ENCODE measurements at regions not wholly inside any gene's neighbourhood (a gene's known extent, or its start where the extent isn't known, plus 50 kb on each side); places are given as distances from the start of the nearest gene placed in this dataset.

DNA sequence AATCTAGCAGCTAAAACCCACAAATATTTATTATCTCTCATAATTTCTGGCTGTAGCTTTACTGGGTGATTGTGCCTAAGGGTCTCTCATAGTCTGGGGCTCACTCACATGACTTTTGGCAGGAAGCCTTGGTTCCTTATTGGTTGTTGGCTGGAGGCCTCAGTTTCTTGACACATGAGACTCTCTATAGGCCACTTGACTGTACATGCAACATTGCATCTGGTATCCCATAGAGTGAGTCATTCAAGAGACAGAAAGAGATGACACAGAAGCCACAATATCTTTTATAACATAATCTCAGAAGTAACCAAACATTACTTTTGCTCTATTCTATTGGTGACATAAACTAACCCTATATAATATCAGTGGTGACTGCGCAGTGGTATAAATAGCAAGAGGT is 128.5 kb upstream of the HNRNPU start:
- Mint-ChIP-seq H3K36me3 (peaks cover 12% of the 10 kb centered on the region), H3K4me3 (no peak overlapping the region), H3K9me3 (peaks cover 10% of the 10 kb centered on the region), H3K4me1 (no peaks in the 10 kb centered on the region), H3K27me3 (ENCODE audit: insufficient read depth, low read depth) (peaks cover 2% of the 10 kb centered on the region), H3K27ac (no peak overlapping the region)
- no peak for TF ChIP-seq EZH2 (IDR thresholded peaks at IDR 0.05)
- TF ChIP-seq, protein P1, sequence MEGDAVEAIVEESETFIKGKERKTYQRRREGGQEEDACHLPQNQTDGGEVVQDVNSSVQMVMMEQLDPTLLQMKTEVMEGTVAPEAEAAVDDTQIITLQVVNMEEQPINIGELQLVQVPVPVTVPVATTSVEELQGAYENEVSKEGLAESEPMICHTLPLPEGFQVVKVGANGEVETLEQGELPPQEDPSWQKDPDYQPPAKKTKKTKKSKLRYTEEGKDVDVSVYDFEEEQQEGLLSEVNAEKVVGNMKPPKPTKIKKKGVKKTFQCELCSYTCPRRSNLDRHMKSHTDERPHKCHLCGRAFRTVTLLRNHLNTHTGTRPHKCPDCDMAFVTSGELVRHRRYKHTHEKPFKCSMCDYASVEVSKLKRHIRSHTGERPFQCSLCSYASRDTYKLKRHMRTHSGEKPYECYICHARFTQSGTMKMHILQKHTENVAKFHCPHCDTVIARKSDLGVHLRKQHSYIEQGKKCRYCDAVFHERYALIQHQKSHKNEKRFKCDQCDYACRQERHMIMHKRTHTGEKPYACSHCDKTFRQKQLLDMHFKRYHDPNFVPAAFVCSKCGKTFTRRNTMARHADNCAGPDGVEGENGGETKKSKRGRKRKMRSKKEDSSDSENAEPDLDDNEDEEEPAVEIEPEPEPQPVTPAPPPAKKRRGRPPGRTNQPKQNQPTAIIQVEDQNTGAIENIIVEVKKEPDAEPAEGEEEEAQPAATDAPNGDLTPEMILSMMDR (IDR thresholded peaks at IDR 0.05) = no peak
- no peak for TF ChIP-seq EZH2phosphoT487 (IDR thresholded peaks at IDR 0.05)
- Histone ChIP-seq H3K4me1 (no peaks in the 10 kb centered on the region), H3K27ac (no peak overlapping the region), H3K9ac (no peak overlapping the region), H3K36me3 (no peaks in the 10 kb centered on the region), H3K79me2 (ENCODE audit: low read depth) (no peaks in the 10 kb centered on the region), H2AFZ (replicated peaks) (no peak overlapping the region), H3F3A (ENCODE audit: low read depth) (no peaks in the 10 kb centered on the region), H4K20me1 (ENCODE audit: low read depth) (no peaks in the 10 kb centered on the region), H3K4me3 (no peak overlapping the region), H3K27me3 (no peaks in the 10 kb centered on the region), H3K4me2 (no peak overlapping the region), H3K9me3 (ENCODE audit: low read depth) (no peaks in the 10 kb centered on the region)
- no peak for DNase-seq (ENCODE audit: low spot score)

DNA sequence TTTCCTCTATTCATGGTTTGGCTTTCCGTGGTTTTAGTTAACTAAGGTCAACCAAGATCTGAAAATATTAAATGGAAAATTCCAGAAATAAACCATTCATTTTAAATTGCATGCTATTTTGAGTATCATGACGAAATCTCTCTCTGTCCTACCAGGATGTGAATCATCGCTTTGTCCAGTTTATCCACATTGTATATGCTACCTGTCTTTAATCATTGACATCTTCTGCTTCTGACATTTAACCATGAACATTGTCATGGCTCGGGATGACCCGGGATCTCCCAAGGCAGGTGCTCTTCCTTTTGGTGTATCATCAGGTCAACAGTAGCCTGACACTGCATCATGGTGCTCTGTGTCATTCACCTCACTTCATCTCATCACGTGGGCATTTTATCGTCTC is 125.5 kb upstream of the HNRNPU start:
- no peaks in the 10 kb centered on the region for H3K4me1 Mint-ChIP-seq
- H3K4me3 ChIP-seq = no peak overlapping the region
- no peaks in the 10 kb centered on the region for H3K36me3 ChIP-seq
- H3K27me3 Mint-ChIP-seq (ENCODE audit: insufficient read depth, low read depth) = peaks cover 2% of the 10 kb centered on the region
- no peak overlapping the region for H2AFZ ChIP-seq (replicated peaks)
- H3K4me3 Mint-ChIP-seq = no peak overlapping the region
- H3K4me2 ChIP-seq = no peak overlapping the region
- no peaks in the 10 kb centered on the region for H3K79me2 ChIP-seq (ENCODE audit: low read depth)
- no peaks in the 10 kb centered on the region for H3K27me3 ChIP-seq
- H4K20me1 ChIP-seq (ENCODE audit: low read depth) = no peaks in the 10 kb centered on the region
- no peak overlapping the region for H3K27ac Mint-ChIP-seq
- TF ChIP-seq EZH2 (IDR thresholded peaks at IDR 0.05) (no peak), EZH2phosphoT487 (IDR thresholded peaks at IDR 0.05) (no peak)
- TF ChIP-seq, protein P1 (IDR thresholded peaks at IDR 0.05) = no peak
- H3K9me3 Mint-ChIP-seq = peaks cover 5% of the 10 kb centered on the region
- no peaks in the 10 kb centered on the region for H3F3A ChIP-seq (ENCODE audit: low read depth)
- no peaks in the 10 kb centered on the region for H3K9me3 ChIP-seq (ENCODE audit: low read depth)
- H3K4me1 ChIP-seq = no peaks in the 10 kb centered on the region
- peaks cover 11% of the 10 kb centered on the region for H3K36me3 Mint-ChIP-seq
- DNase-seq (ENCODE audit: low spot score) = no peak
- H3K27ac ChIP-seq = no peak overlapping the region
- no peak overlapping the region for H3K9ac ChIP-seq

DNA sequence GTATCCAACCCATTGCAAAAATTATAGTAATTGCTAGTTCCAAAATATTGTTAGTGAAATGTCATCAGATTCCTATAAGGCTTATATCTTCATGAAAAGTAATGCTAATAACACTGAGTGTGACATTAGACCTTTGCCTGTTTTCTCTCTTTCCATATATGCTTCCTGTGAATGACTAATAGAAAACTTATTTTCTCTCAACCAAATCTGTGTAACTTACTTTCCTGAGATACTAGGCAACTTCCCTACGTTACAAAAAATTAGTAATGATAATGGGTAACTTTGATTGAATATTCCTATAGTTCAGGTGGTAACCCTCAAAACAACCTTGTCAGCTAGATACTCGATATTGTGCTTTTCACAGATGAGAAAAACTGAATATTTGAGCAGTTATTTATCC is 124.2 kb upstream of the HNRNPU start:
- Mint-ChIP-seq H3K27me3 (ENCODE audit: insufficient read depth, low read depth) (peaks cover 2% of the 10 kb centered on the region), H3K27ac (no peak overlapping the region)

More for the DNA sequence above, 124.2 kb upstream of the HNRNPU start:
- no peaks in the 10 kb centered on the region for H3K27me3 ChIP-seq
- H4K20me1 ChIP-seq (ENCODE audit: low read depth) = no peaks in the 10 kb centered on the region
- no peaks in the 10 kb centered on the region for H3K9me3 ChIP-seq (ENCODE audit: low read depth)
- H3K9ac ChIP-seq = no peak overlapping the region
- no peak overlapping the region for H2AFZ ChIP-seq (replicated peaks)
- no peaks in the 10 kb centered on the region for H3K36me3 ChIP-seq
- H3F3A ChIP-seq (ENCODE audit: low read depth) = no peaks in the 10 kb centered on the region
- H3K4me1 Mint-ChIP-seq = no peaks in the 10 kb centered on the region
- no peaks in the 10 kb centered on the region for H3K4me1 ChIP-seq
- no peak for DNase-seq (ENCODE audit: low spot score)
- peaks cover 9% of the 10 kb centered on the region for H3K36me3 Mint-ChIP-seq
- H3K4me3 Mint-ChIP-seq = no peak overlapping the region
- TF ChIP-seq EZH2phosphoT487 (IDR thresholded peaks at IDR 0.05) (no peak), EZH2 (IDR thresholded peaks at IDR 0.05) (no peak)
- TF ChIP-seq, protein P1 (IDR thresholded peaks at IDR 0.05) = no peak
- H3K9me3 Mint-ChIP-seq = peaks cover 2% of the 10 kb centered on the region
- H3K27ac ChIP-seq = no peak overlapping the region
- no peaks in the 10 kb centered on the region for H3K79me2 ChIP-seq (ENCODE audit: low read depth)
- H3K4me2 ChIP-seq = no peak overlapping the region
- no peak overlapping the region for H3K4me3 ChIP-seq
